Ovary (tissue), 7 donors: ENCODE measurements at regions not wholly inside any gene's neighbourhood (a gene's known extent, or its start where the extent isn't known, plus 50 kb on each side); places are given as distances from the start of the nearest gene placed in this dataset.

Experiments used
- DNase-seq, 5 donors: peaks; one replicate each; pipeline ENCODE4 v3.0.0-alpha.2; 2019 to 2020
- H3K27ac ChIP-seq, 2 donors: fragments of 200-600 bp; one replicate each; pipeline versions ENCODE4 v1.5.1 to v1.8.0; 2019 to 2022
- H3K27me3 ChIP-seq: fragments of 200-600 bp; one replicate; pipeline ENCODE4 v1.8.0; 2022
- H3K36me3 ChIP-seq: fragments of 200-600 bp; sonication (generic); one replicate; pipeline ENCODE4 v1.5.1; 2019
- H3K4me1 ChIP-seq: one replicate; pipeline ENCODE4 v1.8.1; 2013; ENCODE audit warnings: mild to moderate bottlenecking, moderate library complexity; ENCODE audit not compliant: insufficient read depth
- H3K4me3 ChIP-seq: fragments of 200-600 bp; sonication (generic); one replicate; pipeline ENCODE4 v1.5.1; 2017
- H3K9me3 ChIP-seq, 2 donors: fragments of 200-600 bp in 1 of 2; sonication (generic) in 1 of 2; one replicate each; pipeline versions ENCODE4 v1.5.1 to v1.8.1; 2013 to 2019; ENCODE audit warnings: mild to moderate bottlenecking in 1 of 2, moderate library complexity in 1 of 2
- CTCF ChIP-seq, 3 donors: fragments of 450-650 bp in 2 of 3; fragments of 200-600 bp in 1 of 3; IDR thresholded peaks; one replicate each; pipeline versions ENCODE4 v1.5.1 to v1.8.0; 2016 to 2022; ENCODE audit warnings: antibody characterized with exemption in 3 of 3, mild to moderate bottlenecking in 1 of 3
- EP300 ChIP-seq: sonication (generic); formaldehyde crosslinking; IDR thresholded peaks from one replicate; pipeline ENCODE4 v1.6.1; 2017; ENCODE audit warnings: antibody characterized with exemption
- POLR2A ChIP-seq: fragments of 450-650 bp; IDR thresholded peaks from one replicate; pipeline ENCODE4 v1.6.1; 2017; ENCODE audit warnings: antibody characterized with exemption, mild to moderate bottlenecking, moderate library complexity
- WGBS, 3 donors: extraction: QIAGEN DNeasy Blood & Tissue Kit in 1 of 3; methylation state at CpG; one replicate each; pipeline versions ENCODE4 v1.1.5 to v1.1.7; 2013 to 2017; 5-methylcytosine and 5-hydroxymethylcytosine counted together
- intact Hi-C, 4 donors: fragments of 100-400 bp; cut with DNase I; formaldehyde crosslinking; loops; one replicate each; pipeline versions ENCODE4 v1.11.0 to v1.15.1; 2022 to 2023
- donor health status: DM: no; HTN: no; CAD: no; lungs with moderate emphysema.
- donor health status: DM: no; HTN: no; CAD: no.
- donor health status: Bipolar disorder and iron deficiency.
- donor health status: DM: no; HTN: no; CAD: no.
- donor health status: DM: yes; HTN: yes; CAD: no.

- Histone ChIP-seq H3K27ac (no peak overlapping the region), H3K27me3 (no peaks in the 10 kb centered on the region), H3K4me3 (no peak overlapping the region), H3K9me3 (no peaks in the 10 kb centered on the region), H3K4me1 (no peaks in the 10 kb centered on the region), H3K36me3 (no peaks in the 10 kb centered on the region)
- DNase-seq, result no peak
- intact Hi-C loops, result no loop called here
- WGBS, 3 donors, result 72 to 74% (median 74%) methylated on average over 3 of the region's 3 CpGs
- no peak for TF ChIP-seq EP300
- no peak for TF ChIP-seq POLR2A
- no peak for TF ChIP-seq CTCF (IDR thresholded peaks at IDR 0.05)
Observed at GRCh38 chr1:187460093-187460492, 631.3 kb downstream of the PLA2G4A start.

GRCh38 chr1:187464320-187464719, 635.6 kb downstream of the PLA2G4A start:
- H3K27me3 ChIP-seq, result no peaks in the 10 kb centered on the region
- H3K4me3 ChIP-seq, result no peak overlapping the region
- DNase-seq, result no peak
- no peak for TF ChIP-seq CTCF (IDR thresholded peaks at IDR 0.05)
- no peak for TF ChIP-seq POLR2A
- TF ChIP-seq EP300, result no peak
- no peak overlapping the region for H3K27ac ChIP-seq
- H3K9me3 ChIP-seq, result no peaks in the 10 kb centered on the region
- H3K4me1 ChIP-seq, result no peaks in the 10 kb centered on the region
- no peaks in the 10 kb centered on the region for H3K36me3 ChIP-seq
- WGBS, 3 donors, result 82 to 93% (median 91%) methylated on average over 1 of the region's 1 CpG
- intact Hi-C loops, result no loop called here

- 50 to 76% (median 67%) methylated on average over 2 of the region's 2 CpGs for WGBS, 3 donors
- H3K36me3 ChIP-seq, result no peaks in the 10 kb centered on the region
- no peaks in the 10 kb centered on the region for H3K4me1 ChIP-seq
- H3K9me3 ChIP-seq, result no peaks in the 10 kb centered on the region
- no peaks in the 10 kb centered on the region for H3K27me3 ChIP-seq
- intact Hi-C loops, result no loop called here
- H3K4me3 ChIP-seq, result no peak overlapping the region
- H3K27ac ChIP-seq, result no peak overlapping the region
- DNase-seq, result no peak
- TF ChIP-seq EP300, result no peak
- TF ChIP-seq POLR2A, result no peak
- TF ChIP-seq CTCF (IDR thresholded peaks at IDR 0.05), result no peak
Observed at GRCh38 chr1:187465441-187465840, 636.7 kb downstream of the PLA2G4A start.

GRCh38 chr1:187469836-187470235, 641.1 kb downstream of the PLA2G4A start:
- Histone ChIP-seq H3K36me3 (no peaks in the 10 kb centered on the region), H3K27me3 (no peaks in the 10 kb centered on the region), H3K27ac (no peak overlapping the region), H3K4me1 (no peaks in the 10 kb centered on the region), H3K4me3 (no peak overlapping the region), H3K9me3 (no peaks in the 10 kb centered on the region)
- no peak for TF ChIP-seq EP300
- TF ChIP-seq CTCF (IDR thresholded peaks at IDR 0.05), result no peak
- no peak for TF ChIP-seq POLR2A
- no peak for DNase-seq
- intact Hi-C loops, result no loop called here
- 76 to 81% (median 81%) methylated on average over 2 of the region's 2 CpGs for WGBS, 3 donors

GRCh38 chr1:187471555-187471954, 642.8 kb downstream of the PLA2G4A start:
- no peak overlapping the region for H3K4me3 ChIP-seq
- no peaks in the 10 kb centered on the region for H3K4me1 ChIP-seq
- 70 to 80% (median 77%) methylated on average over 2 of the region's 2 CpGs for WGBS, 3 donors
- DNase-seq, result no peak
- H3K27me3 ChIP-seq, result no peaks in the 10 kb centered on the region
- H3K27ac ChIP-seq, result no peak overlapping the region
- intact Hi-C loops, result no loop called here
- no peaks in the 10 kb centered on the region for H3K36me3 ChIP-seq
- TF ChIP-seq EP300 (no peak), CTCF (IDR thresholded peaks at IDR 0.05) (no peak), POLR2A (no peak)
- no peaks in the 10 kb centered on the region for H3K9me3 ChIP-seq
